Heart right ventricle (tissue), 16 donors: ENCODE measurements at regions not wholly inside any gene's neighbourhood (a gene's known extent, or its start where the extent isn't known, plus 50 kb on each side); places are given as distances from the start of the nearest gene placed in this dataset.

Experiments used
- ATAC-seq, 8 donors: fragments of 200-7000 bp; cut with Tn5 transposase; one replicate each; pipeline ENCODE4 v1.9.1; 2020; ENCODE audit warnings: mild to moderate bottlenecking in 8 of 8, moderate library complexity in 8 of 8, moderate number of reproducible peaks in 1 of 8
- DNase-seq, 2 donors: peaks; one replicate each; pipeline ENCODE4 v3.0.0-alpha.2; 2020
- H3K27ac ChIP-seq, 10 donors: fragments of 200-600 bp; sonication (generic) in 2 of 10; one replicate each; pipeline versions ENCODE4 v1.5.0 to v1.8.0; 2020 to 2022; ENCODE audit warnings: mild to moderate bottlenecking in 3 of 10
- H3K27me3 ChIP-seq, 7 donors: fragments of 200-600 bp; one replicate each; pipeline ENCODE4 v1.8.0; 2021 to 2022; ENCODE audit warnings: mild to moderate bottlenecking in 2 of 7
- H3K36me3 ChIP-seq, 9 donors: fragments of 200-600 bp; sonication (generic) in 1 of 9; one replicate each; pipeline versions ENCODE4 v1.5.0 to v1.8.0; 2020 to 2022; ENCODE audit warnings: mild to moderate bottlenecking in 2 of 9
- H3K4me1 ChIP-seq, 9 donors: fragments of 200-600 bp; sonication (generic) in 1 of 9; one replicate each; pipeline versions ENCODE4 v1.5.0 to v1.8.0; 2020 to 2022; ENCODE audit warnings: mild to moderate bottlenecking in 4 of 9
- H3K4me3 ChIP-seq, 10 donors: fragments of 200-600 bp; sonication (generic) in 2 of 10; one replicate each; pipeline versions ENCODE4 v1.5.0 to v1.8.0; 2020 to 2022; ENCODE audit warnings: mild to moderate bottlenecking in 7 of 10, moderate library complexity in 2 of 10
- H3K9me3 ChIP-seq, 11 donors: fragments of 200-600 bp in 10 of 11; sonication (generic) in 2 of 11; one replicate each; pipeline versions ENCODE4 v1.5.0 to v1.8.0; 2013 to 2022; ENCODE audit warnings: mild to moderate bottlenecking in 2 of 11, control low read depth in 1 of 11, moderate library complexity in 1 of 11
- CTCF ChIP-seq, 9 donors: fragments of 200-600 bp; sonication (generic) in 2 of 9; IDR thresholded peaks; one replicate each; pipeline versions ENCODE4 v1.5.0 to v1.8.0; 2021 to 2022; ENCODE audit warnings: antibody characterized with exemption in 9 of 9, mild to moderate bottlenecking in 5 of 9, moderate library complexity in 1 of 9
- whole genome bisulfite sequencing, 2 donors: extraction: QIAGEN DNeasy Blood & Tissue Kit; methylation state at CpG; one replicate each; pipeline ENCODE4 v1.1.7; 2013; ENCODE audit warnings: inconsistent platforms in 1 of 2; 5-methylcytosine and 5-hydroxymethylcytosine counted together
- intact Hi-C, 10 donors: fragments of 100-400 bp; cut with DNase I; formaldehyde crosslinking; loops; one replicate each; pipeline versions ENCODE4 v1.11.1 to v1.14.2; 2022
- donor health status: Arrhythmogenic right ventricular cardiomyopathy.
- donor health status: ischemic (EF 13 %, LVEDD 7.1; RV severe dilation, severe dysfunction).
- donor health status: healthy with polysubstance abuse.
- donor health status: DM: no; HTN: yes; CAD: no.
- donor health status: DM: no; HTN: no; CAD: no.
- donor health status: ischemic (EF 25% LVEDD 6.9; RV normal size, moderate dysfunction).
- donor health status: ischemic (EF 25% LVEDD 5.7; RV mildly dilated, moderate dysfunction).
- donor health status: healthy.
- donor health status: DM: yes; HTN: yes; CAD: no.
- donor health status: Ischemic cardiomyopathy.
- donor health status: ischemic (EF 35%, LVEDD 5.7; RV mildly dilated, moderate dysfunction).
- donor health status: nonischemic (EF 11% LVEDD 7.7; RV severe dilation, severe dysfunction).
- donor health status: DM: yes; HTN: yes; CAD: no.
- donor health status: PGD.
- donor health status: ischemic (EF 29% LVEDD 5.4; RV normal size, mild dysfunction).
- donor health status: nonischemic (EF 23%, LVEDD 6.1; RV moderate dilation, normal function).

GRCh38 chrX:45794323-45794994 is 593.8 kb upstream of the DIPK2B start:
- Histone ChIP-seq H3K4me3 (no peak overlapping the region), H3K36me3 (no peaks in the 10 kb centered on the region), H3K27ac (no peak overlapping the region), H3K4me1 (peaks cover 0 to 7% (median 0%) of the 10 kb centered on the region in 9 donors), H3K27me3 (peaks cover 0 to 79% (median 0%) of the 10 kb centered on the region in 7 donors), H3K9me3 (peaks cover 0 to 6% (median 0%) of the 10 kb centered on the region in 11 donors)
- DNase-seq = no peak
- 92 to 97% methylated on average over 2 of the region's 2 CpGs for WGBS, 2 donors
- intact Hi-C loops = no loop called here
- no peak for TF ChIP-seq CTCF (IDR thresholded peaks at IDR 0.05)
- no peak for ATAC-seq

- H3K27ac ChIP-seq = peak overlapping the region in 8 of 10 donors; percentile 18 to 73 (median 60)
- 26 to 58% methylated on average over 8 of the region's 8 CpGs for WGBS, 2 donors
- H3K9me3 ChIP-seq = peaks cover 0 to 6% (median 0%) of the 10 kb centered on the region in 11 donors
- H3K4me1 ChIP-seq = peaks cover 0 to 19% (median 0%) of the 10 kb centered on the region in 9 donors
- intact Hi-C loops = loop anchor here in 1 of 10 donors (10.0 kb wide), 1 partner anchor 274 kb away; no protein-coding TSS in a partner anchor
- peak; percentile 45 to 61 for DNase-seq
- ATAC-seq = peak; percentile 92 to 99 (median 96)
- no peak for TF ChIP-seq CTCF (IDR thresholded peaks at IDR 0.05)
- no peaks in the 10 kb centered on the region for H3K36me3 ChIP-seq
- H3K4me3 ChIP-seq = no peak overlapping the region
- H3K27me3 ChIP-seq = peaks cover 0 to 75% (median 0%) of the 10 kb centered on the region in 7 donors
These were observed 588.3 kb upstream of the DIPK2B start for GRCh38 chrX:45788941-45789348.

GRCh38 chrX:45788315-45788714 is 587.6 kb upstream of the DIPK2B start:
- DNase-seq = no peak
- Histone ChIP-seq H3K4me3 (no peak overlapping the region), H3K9me3 (peaks cover 0 to 6% (median 0%) of the 10 kb centered on the region in 11 donors), H3K4me1 (peaks cover 0 to 18% (median 0%) of the 10 kb centered on the region in 9 donors), H3K27me3 (peaks cover 0 to 80% (median 0%) of the 10 kb centered on the region in 7 donors), H3K27ac (peak overlapping the region in 9 of 10 donors; percentile 18 to 73 (median 52)), H3K36me3 (no peaks in the 10 kb centered on the region)
- intact Hi-C loops = loop anchor here in 1 of 10 donors (10.0 kb wide), 1 partner anchor 274 kb away; no protein-coding TSS in a partner anchor
- 39 to 49% methylated on average over 5 of the region's 5 CpGs for WGBS, 2 donors
- no peak for TF ChIP-seq CTCF (IDR thresholded peaks at IDR 0.05)
- ATAC-seq = peak in 3 of 8 donors; percentile 36 to 48 (median 44)

GRCh38 chrX:45784590-45784989 is 583.9 kb upstream of the DIPK2B start:
- peaks cover 0 to 67% (median 0%) of the 10 kb centered on the region in 7 donors for H3K27me3 ChIP-seq
- H3K9me3 ChIP-seq = no peaks in the 10 kb centered on the region
- TF ChIP-seq CTCF (IDR thresholded peaks at IDR 0.05) = no peak
- DNase-seq (no peak), ATAC-seq (peak in 1 of 8 donors; percentile 5)
- H3K36me3 ChIP-seq = no peaks in the 10 kb centered on the region
- no peak overlapping the region for H3K27ac ChIP-seq
- intact Hi-C loops = loop anchor here in 1 of 10 donors (10.0 kb wide), 1 partner anchor 270 kb away; no protein-coding TSS in a partner anchor
- peaks cover 0 to 25% (median 0%) of the 10 kb centered on the region in 9 donors for H3K4me1 ChIP-seq
- H3K4me3 ChIP-seq = no peak overlapping the region
- WGBS, 2 donors = 46 to 58% methylated on average over 3 of the region's 3 CpGs
